ENCODE measurements at regions not wholly inside any gene's neighbourhood (a gene's known extent, or its start where the extent isn't known, plus 50 kb on each side); places are given as distances from the start of the nearest gene placed in this dataset.

- TF ChIP-seq SP1 (IDR thresholded peaks at IDR 0.05; ENCODE audit: low read depth, low read length), result no peak
- no peak for TF ChIP-seq WRNIP1 (IDR thresholded peaks at IDR 0.05; ENCODE audit: borderline replicate concordance, low read depth, low read length)
- TF ChIP-seq E2F4 (IDR thresholded peaks at IDR 0.05; ENCODE audit: low read depth, low read length), result no peak
- TF ChIP-seq PBX3 (IDR thresholded peaks at IDR 0.05; ENCODE audit: insufficient replicate concordance, low read depth, low read length), result no peak
- TF ChIP-seq IRF5 (IDR thresholded peaks at IDR 0.05; ENCODE audit: borderline replicate concordance), result no peak
- TF ChIP-seq CREB1 (IDR thresholded peaks at IDR 0.05; ENCODE audit: low read depth), result no peak
- TF ChIP-seq E4F1 (IDR thresholded peaks at IDR 0.05; ENCODE audit: borderline replicate concordance, partially characterized antibody), result no peak
- no peak for TF ChIP-seq PML (IDR thresholded peaks at IDR 0.05; ENCODE audit: low read length)
- no peak for TF ChIP-seq ZBTB33 (IDR thresholded peaks at IDR 0.05)
- TF ChIP-seq NR2C2 (IDR thresholded peaks at IDR 0.05; ENCODE audit: borderline replicate concordance, control insufficient read depth, insufficient read length, low read depth), result no peak
- TF ChIP-seq CTCF (IDR thresholded peaks at IDR 0.05 in 2 of 3, conservative IDR thresholded peaks at IDR 0.05 in 1 of 3; ENCODE audit: control insufficient read depth in 2 of 3, extremely low read depth in 1 of 3, insufficient read depth in 1 of 3, low read depth in 3 of 3, low read length in 3 of 3), result no peak
- TF ChIP-seq ZBTB11 (CRISPR knock-in tag; IDR thresholded peaks at IDR 0.05), result no peak
Measured at GRCh38 chr7:46283852-46284251, 362.8 kb upstream of the IGFBP3 start (continued).
